NCI-H2227 treated with DMSO at 0.1 percent for 48 hours (cell line): ENCODE measurements at regions not wholly inside any gene's neighbourhood (a gene's known extent, or its start where the extent isn't known, plus 50 kb on each side); places are given as distances from the start of the nearest gene placed in this dataset.

ENCODE experiments used
- DNase-seq: peaks from one replicate; lab custom pipeline; 2025; lab: John Stamatoyannopoulos, UW

- no peak for DNase-seq
These were observed 175.7 kb upstream of the RND3 start for GRCh38 chr2:150663143-150663542.

GRCh38 chr2:150656002-150656401 lies 168.5 kb upstream of the RND3 start:
- no peak for DNase-seq

GRCh38 chr2:150653351-150653750 lies 165.9 kb upstream of the RND3 start:
- DNase-seq: no peak

DNA sequence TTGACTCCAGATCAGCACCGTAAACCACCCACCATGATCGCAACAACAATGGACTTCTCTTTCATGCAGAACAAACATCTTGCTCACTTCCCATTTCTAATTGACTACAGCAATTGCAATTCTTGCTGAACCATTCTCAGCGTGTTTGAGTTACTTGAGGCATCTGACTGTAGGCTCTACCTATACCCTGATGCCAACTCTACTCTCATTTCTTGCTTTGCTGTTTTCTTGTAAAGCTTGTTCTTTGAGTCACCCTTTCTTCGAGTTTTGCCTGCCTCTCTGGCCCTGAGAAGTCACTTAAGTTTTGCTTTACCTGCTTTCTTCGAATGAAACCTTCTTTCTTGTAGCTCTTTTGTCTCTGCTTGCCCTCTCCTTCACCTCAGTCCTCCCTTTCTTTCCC lies 160.5 kb upstream of the RND3 start:
- no peak for DNase-seq

- DNase-seq: no peak
These were observed 159.3 kb upstream of the RND3 start for GRCh38 chr2:150646746-150647145.

DNA sequence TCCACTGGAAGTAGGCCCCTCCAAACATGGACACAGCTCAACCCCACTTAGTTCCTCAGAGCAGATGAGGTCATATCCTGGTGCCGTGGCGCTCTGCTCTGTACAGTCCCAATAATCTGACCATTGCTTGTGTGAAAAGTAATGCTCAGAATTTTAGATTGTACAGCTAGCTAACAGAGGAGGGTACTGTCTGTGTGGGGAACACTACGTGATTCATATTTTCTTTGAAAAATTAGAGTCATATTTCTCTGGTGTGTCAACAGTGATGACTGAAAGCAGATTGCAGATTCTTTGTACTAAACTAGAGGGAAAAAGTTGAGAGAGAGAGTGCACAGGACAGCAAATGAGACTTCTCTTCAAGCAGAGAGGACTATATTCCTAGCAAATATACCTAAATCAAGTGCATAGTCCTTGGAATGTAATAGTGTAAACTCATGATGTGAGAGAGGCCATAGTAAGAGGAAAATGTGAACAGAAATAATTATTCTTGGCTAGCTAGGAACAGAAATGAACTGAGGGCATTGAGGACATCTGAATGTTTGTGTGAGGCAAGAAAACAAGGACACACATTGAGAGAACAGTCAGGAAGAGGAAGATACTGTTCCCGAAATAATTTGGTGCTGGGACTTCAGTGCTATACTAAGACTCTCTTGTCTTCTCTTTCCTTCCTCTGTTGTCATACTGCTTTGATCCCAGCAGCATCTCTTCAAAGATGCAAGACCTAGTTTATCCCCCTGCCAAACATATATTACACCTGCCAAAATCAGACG lies 157.0 kb upstream of the RND3 start:
- no peak for DNase-seq

DNA sequence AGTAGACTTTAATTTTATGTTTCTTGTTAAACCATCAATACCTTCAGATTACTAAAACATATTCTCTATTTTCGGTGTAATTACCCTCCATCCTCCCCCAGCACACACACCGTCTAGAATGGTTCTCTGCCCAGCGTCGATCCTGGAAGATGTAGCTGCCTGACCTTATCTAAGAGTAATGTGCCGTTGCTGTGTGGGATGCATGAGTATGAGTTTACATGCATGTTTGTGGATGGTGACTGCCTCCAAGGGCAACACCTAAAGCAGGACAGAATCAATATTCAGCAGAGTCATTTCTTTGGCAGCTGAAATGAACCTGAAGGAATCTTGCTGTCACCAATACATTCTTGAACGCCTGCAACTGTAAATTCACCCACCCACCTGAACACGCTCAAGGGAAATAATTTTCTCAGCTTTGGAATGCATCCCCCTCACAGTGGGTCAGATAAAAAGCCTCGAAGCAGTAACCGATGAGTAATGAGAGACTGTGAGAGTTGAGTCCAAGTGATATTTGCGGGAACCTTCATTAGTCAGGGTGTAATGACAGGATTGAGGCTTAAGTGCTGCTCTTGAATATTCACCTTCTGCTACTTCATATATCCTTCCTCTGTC lies 155.8 kb upstream of the RND3 start:
- no peak for DNase-seq

- no peak for DNase-seq
These were observed 152.6 kb upstream of the RND3 start for GRCh38 chr2:150640039-150640438.

GRCh38 chr2:150639383-150639782 lies 151.9 kb upstream of the RND3 start:
- no peak for DNase-seq

DNA sequence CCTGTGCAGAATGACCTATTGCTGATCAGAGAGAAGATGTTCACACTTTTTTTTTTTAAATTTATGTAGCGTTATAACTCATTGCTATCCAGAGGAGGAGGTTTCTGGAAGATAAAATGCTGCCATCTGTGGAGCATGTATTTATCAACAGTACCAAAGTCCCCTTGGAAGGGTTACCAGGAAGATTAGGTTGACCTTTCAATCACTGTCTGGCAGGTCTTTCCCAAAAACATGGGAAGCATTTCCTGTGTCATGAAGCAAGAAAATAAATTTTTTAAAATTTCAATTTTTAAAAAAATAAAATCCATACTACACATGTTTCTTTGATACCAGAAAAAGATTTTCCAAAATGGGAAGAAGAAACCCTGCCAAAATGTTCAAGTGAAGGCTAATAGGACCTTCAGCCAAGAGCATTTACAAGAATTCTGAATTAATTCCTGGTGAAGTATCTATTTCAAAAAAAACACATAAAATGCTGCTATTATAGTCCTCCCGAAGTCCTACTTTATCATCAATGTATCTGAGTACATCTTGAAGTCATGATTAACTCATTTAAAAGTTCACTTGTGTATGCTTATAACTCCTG lies 143.9 kb upstream of the RND3 start:
- no peak for DNase-seq

DNA sequence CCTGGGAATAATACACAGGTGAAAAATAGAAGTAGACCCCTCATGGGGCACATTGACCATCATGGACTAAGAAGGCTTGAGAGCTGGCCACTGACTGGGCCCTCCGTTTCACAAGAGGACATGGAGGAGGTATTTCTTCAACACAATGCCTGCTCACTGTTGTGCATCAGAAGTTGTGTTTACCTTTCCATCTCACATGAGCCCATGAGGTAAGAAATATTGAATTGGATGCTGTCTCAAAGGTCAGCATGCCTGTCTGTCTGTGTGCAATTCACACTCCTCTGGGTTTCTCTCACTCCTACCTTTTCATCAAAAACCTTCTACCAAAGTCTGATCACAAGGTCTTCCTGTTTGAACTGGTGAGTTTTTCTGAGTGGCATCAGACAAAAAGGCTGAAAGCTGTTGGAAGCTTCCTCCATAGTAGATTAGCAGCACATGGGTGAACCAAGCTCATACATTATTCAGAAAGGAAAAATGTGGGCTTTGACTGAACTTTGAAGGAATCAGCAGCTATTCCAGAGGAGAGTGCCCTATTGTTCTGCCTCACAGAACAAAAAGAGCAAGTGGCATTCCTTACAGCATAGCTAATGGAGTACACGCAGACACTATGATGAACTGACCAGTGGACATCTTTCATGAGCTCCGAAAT lies 143.2 kb upstream of the RND3 start:
- DNase-seq: no peak

DNA sequence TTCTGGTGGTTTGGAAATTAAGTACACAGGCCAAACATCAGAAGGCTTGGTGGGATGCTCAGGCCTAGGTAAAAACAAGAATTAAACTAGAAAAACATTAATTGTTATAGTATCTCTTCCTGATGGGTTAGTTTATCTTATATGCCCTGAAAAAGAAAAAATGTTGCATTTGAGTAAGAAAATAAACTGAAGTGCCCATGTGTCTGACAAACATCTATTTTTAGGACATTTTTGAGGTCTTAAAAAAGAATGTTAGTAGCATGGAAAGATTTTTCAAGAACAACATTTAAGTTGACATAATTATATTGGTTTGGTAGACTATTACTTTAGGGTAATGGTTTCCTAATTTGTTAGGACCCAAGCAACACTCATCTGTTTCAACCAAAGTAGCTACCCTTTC lies 140.1 kb upstream of the RND3 start:
- no peak for DNase-seq

DNA sequence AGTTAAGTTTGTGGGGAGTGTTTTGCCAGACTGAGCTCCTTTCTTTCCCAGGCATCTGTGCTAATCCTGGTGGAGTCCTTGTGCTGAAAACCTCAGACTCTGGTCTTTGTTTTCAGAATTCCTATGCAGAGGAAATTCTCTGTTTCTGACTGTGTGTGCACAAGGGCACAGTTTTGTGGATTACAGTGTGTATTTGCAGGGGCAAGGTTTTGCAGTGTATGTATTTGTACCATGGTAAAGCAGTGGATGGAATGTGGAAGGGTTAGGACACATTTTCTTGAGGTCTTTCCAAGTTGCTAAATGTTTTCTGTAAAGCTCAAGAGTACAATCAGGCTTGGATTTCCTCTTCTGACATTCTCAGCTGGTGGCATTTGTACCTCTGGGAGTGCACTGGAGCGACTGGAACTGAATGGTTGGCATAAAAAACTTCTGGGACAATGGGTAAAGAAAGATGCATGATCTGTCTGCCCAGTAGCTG lies 139.5 kb upstream of the RND3 start:
- no peak for DNase-seq

- no peak for DNase-seq
These were observed 138.3 kb upstream of the RND3 start for GRCh38 chr2:150625741-150626140.

GRCh38 chr2:150625303-150625702 lies 137.8 kb upstream of the RND3 start:
- DNase-seq: no peak

DNA sequence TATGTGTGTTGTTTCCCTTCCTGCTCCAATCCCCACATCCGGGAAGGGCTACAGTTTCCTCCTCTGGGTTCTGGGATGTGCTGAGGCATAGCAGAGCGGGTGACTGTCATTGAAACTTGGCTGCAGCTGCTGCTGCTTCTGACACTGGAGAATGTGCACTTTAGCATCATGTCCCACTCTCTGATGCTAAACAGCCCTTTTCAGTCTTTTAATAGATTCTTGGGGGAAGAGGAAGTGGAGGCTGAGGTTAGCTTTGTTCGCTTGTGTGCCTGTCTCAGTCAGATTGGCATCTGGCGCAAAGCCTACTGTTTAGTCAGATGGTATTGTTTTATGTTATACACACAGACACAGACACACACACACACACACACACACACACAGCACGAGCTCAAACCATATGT lies 136.5 kb upstream of the RND3 start:
- no peak for DNase-seq

DNA sequence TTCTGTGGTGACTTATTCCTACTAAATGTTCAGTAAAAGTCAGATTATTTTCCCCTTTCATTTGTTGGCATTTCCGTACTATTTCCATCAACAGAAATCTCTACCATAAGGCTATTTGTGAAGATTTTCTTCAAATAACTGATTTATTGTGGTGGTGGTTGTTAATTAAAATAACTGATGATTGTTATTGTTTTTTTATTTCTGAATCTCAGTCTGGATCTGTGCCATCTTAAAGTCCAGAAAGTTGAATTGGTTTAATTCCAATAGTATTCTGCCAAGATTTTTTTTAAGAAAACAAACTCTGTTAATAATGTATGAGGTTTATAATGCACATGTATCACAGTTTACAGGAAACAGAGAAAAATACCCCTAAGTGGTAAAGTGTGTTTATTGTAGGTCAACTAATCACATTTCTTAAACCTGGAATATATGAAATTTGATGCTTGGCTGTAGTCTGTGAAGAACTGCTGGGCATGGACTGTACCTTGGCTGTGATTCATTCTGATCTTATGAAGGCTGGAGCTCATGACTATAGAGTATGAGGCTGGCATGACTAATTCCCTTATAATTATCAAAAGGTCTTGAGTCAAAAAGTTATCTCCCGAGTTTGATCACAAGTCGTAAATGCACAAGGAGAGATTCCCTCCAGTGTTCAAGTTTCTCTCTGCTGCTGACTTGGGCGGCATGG lies 134.2 kb upstream of the RND3 start:
- no peak for DNase-seq

- no peak for DNase-seq
These were observed 133.4 kb upstream of the RND3 start for GRCh38 chr2:150620855-150621254.

DNA sequence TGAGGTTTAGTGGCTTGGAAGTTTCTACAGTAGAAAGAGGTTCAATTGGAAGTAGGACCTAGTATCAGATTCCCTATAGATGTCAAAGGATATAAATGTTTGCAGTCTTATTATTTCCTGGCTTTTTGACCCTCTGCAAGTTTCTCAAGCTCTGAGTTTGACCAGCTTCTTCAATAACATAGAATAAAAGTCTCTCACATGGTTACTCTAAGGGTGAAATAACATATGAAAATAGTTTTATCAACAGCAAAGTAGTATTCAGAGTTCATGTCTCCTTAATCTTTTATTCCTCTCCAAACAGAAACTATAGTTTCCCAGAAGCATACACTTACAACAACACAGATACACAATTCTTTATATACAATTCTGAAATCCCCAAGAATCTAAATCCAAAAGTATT lies 132.9 kb upstream of the RND3 start:
- no peak for DNase-seq

GRCh38 chr2:150619607-150620330 lies 132.3 kb upstream of the RND3 start:
- DNase-seq: no peak

GRCh38 chr2:150618245-150618895 lies 130.9 kb upstream of the RND3 start:
- DNase-seq: no peak
